B cell (primary cell): ENCODE measurements at regions not wholly inside any gene's neighbourhood (a gene's known extent, or its start where the extent isn't known, plus 50 kb on each side); places are given as distances from the start of the nearest gene placed in this dataset.

Experiments used
- ATAC-seq: fragments of 200-7000 bp; cut with Tn5 transposase; one replicate; pipeline ENCODE4 v1.10.0; 2021; ENCODE audit warnings: low read depth, mild to moderate bottlenecking, moderate number of reproducible peaks, moderate library complexity
- CTCF ChIA-PET: fragments of 350-600 bp; sonication (Branson Sonifier 250); formaldehyde crosslinking; loops from one replicate; lab custom pipeline; 2021; ENCODE audit warnings: antibody characterized with exemption, inconsistent platforms; lab: Charles Lee
- POLR2A ChIA-PET: fragments of 350-600 bp; sonication (Branson Sonifier 250); formaldehyde crosslinking; loops from one replicate; lab custom pipeline; 2021; ENCODE audit warnings: antibody characterized with exemption; lab: Charles Lee
- DNase-seq: peaks from one replicate; pipeline ENCODE4 v3.0.0; 2013
- H2AFZ ChIP-seq: 2 replicates; pipeline ENCODE4 v1.6.1; 2012; ENCODE audit warnings: mild to moderate bottlenecking, low read depth, low read length; ENCODE audit not compliant: insufficient read depth, poor library complexity, severe bottlenecking
- H3K27ac ChIP-seq, 2 donors: 1 replicate in 1 of 2; 2 replicates in 1 of 2; pipeline ENCODE4 v1.5.1; 2012 to 2013; ENCODE audit warnings: low read length in 2 of 2, mild to moderate bottlenecking in 2 of 2, moderate library complexity in 1 of 2
- H3K27me3 ChIP-seq, 4 experiments: fragments of 200-600 bp in 1 of 4; sonication (generic) in 1 of 4; replicated peaks in 1 of 4; 1 replicate in 2 of 4; 2 replicates in 2 of 4; pipeline versions ENCODE4 v1.6.1 to v1.7.0; 2013 to 2016; ENCODE audit warnings: low read length in 3 of 4, mild to moderate bottlenecking in 2 of 4, mixed read lengths in 1 of 4, moderate library complexity in 1 of 4; ENCODE audit not compliant: insufficient read depth in 4 of 4, control insufficient read depth in 3 of 4; ENCODE audit errors: control extremely low read depth in 1 of 4
- H3K36me3 ChIP-seq, 2 experiments: replicated peaks in 1 of 2; 1 replicate in 1 of 2; 2 replicates in 1 of 2; pipeline versions ENCODE4 v1.6.1 to v1.7.1; 2013; ENCODE audit warnings: low read length in 1 of 2; ENCODE audit not compliant: insufficient read depth in 2 of 2, control insufficient read depth in 1 of 2; ENCODE audit errors: control extremely low read depth in 1 of 2, extremely low read depth in 1 of 2
- H3K4me1 ChIP-seq, 2 donors: fragments of 200-600 bp in 1 of 2; sonication (generic) in 1 of 2; 1 replicate in 1 of 2; 2 replicates in 1 of 2; pipeline versions ENCODE4 v1.5.1 to v1.6.1; 2013 to 2017; ENCODE audit warnings: low read length in 2 of 2; ENCODE audit not compliant: control insufficient read depth in 2 of 2, insufficient read depth in 2 of 2
- H3K4me2 ChIP-seq: replicated peaks from 2 replicates; pipeline ENCODE3; 2012; ENCODE audit warnings: mild to moderate bottlenecking, low read depth, low read length; ENCODE audit not compliant: poor library complexity, severe bottlenecking
- H3K4me3 ChIP-seq, 5 experiments: fragments of 200-600 bp in 1 of 5; sonication (generic) in 1 of 5; 1 replicate in 3 of 5; 2 replicates in 2 of 5; pipeline versions ENCODE4 v1.5.1 to v1.7.0; 2011 to 2016; ENCODE audit warnings: low read length in 4 of 5, mild to moderate bottlenecking in 4 of 5, low read depth in 2 of 5, control low read depth in 1 of 5, moderate library complexity in 1 of 5; ENCODE audit not compliant: insufficient read depth in 1 of 5; ENCODE audit errors: control extremely low read depth in 1 of 5, extremely low read depth in 1 of 5
- H3K79me2 ChIP-seq: fragments of 200-600 bp; sonication (generic); one replicate; pipeline ENCODE4 v1.6.0; 2016; ENCODE audit warnings: low read length; ENCODE audit not compliant: control insufficient read depth, insufficient read depth
- H3K9ac ChIP-seq: fragments of 200-600 bp; sonication (generic); 2 replicates; pipeline ENCODE4 v1.6.1; 2017; ENCODE audit warnings: mild to moderate bottlenecking, low read length, moderate library complexity
- H3K9me3 ChIP-seq, 3 donors: one replicate each; pipeline versions ENCODE4 v1.6.1 to v1.7.1; 2013; ENCODE audit warnings: low read length in 2 of 3; ENCODE audit not compliant: control insufficient read depth in 2 of 3, insufficient read depth in 1 of 3; ENCODE audit errors: control extremely low read depth in 1 of 3
- H4K20me1 ChIP-seq: 2 replicates; pipeline ENCODE4 v1.6.0; 2012; ENCODE audit warnings: mild to moderate bottlenecking, low read length; ENCODE audit not compliant: insufficient read depth, control insufficient read depth, poor library complexity, severe bottlenecking
- H3K27ac Mint-ChIP-seq: one replicate; pipeline ENCODE4 v1.8.0; 2021; ENCODE audit warnings: mixed read lengths
- H3K27me3 Mint-ChIP-seq: one replicate; pipeline ENCODE4 v1.8.0; 2021; ENCODE audit warnings: mixed read lengths
- H3K4me1 Mint-ChIP-seq: one replicate; pipeline ENCODE4 v1.8.0; 2021; ENCODE audit warnings: mixed read lengths
- H3K4me3 Mint-ChIP-seq: one replicate; pipeline ENCODE4 v1.8.0; 2021; ENCODE audit warnings: mixed read lengths
- H3K9me3 Mint-ChIP-seq: one replicate; pipeline ENCODE4 v1.8.0; 2022; ENCODE audit warnings: mixed read lengths; ENCODE audit not compliant: insufficient read depth
- CTCF ChIP-seq: fragments of 200-600 bp; IDR thresholded peaks from one replicate; pipeline ENCODE4 v1.8.0; 2022; ENCODE audit warnings: antibody characterized with exemption, mild to moderate bottlenecking
- EZH2 ChIP-seq: IDR thresholded peaks from 2 replicates; pipeline ENCODE4 v1.6.1; 2012; ENCODE audit warnings: borderline replicate concordance, low read depth, mild to moderate bottlenecking, moderate library complexity, low read length; ENCODE audit not compliant: insufficient read depth, poor library complexity, severe bottlenecking
- WGBS: methylation state at CpG from one replicate; pipeline ENCODE4 v1.1.5; 2013; ENCODE audit warnings: missing lambda C conversion rate; ENCODE audit not compliant: insufficient coverage; 5-methylcytosine and 5-hydroxymethylcytosine counted together
- intact Hi-C: fragments of 100-400 bp; cut with micrococcal nuclease; formaldehyde crosslinking; loops from one replicate; pipeline ENCODE4 v1.10.0; 2022

GRCh38 chr15:95444860-95445259 is 885.6 kb upstream of the NR2F2 start:
- no peak for ATAC-seq
- no peaks in the 10 kb centered on the region for H3K27me3 ChIP-seq
- POLR2A ChIA-PET = no interaction called here
- H3K4me3 ChIP-seq = no peak overlapping the region
- Mint-ChIP-seq H3K27ac (no peak overlapping the region), H3K4me1 (no peaks in the 10 kb centered on the region), H3K9me3 (peaks cover 2% of the 10 kb centered on the region), H3K4me3 (no peak overlapping the region), H3K27me3 (no peaks in the 10 kb centered on the region)
- WGBS = no CpG with 5 or more reads among the region's 4 CpGs
- TF ChIP-seq EZH2 = no peak
- no peak for TF ChIP-seq CTCF
- no peaks in the 10 kb centered on the region for H3K79me2 ChIP-seq
- no peaks in the 10 kb centered on the region for H4K20me1 ChIP-seq
- CTCF ChIA-PET = no interaction called here
- intact Hi-C loops = no loop called here
- H3K9me3 ChIP-seq = no peaks in the 10 kb centered on the region
- DNase-seq = no peak
- no peaks in the 10 kb centered on the region for H3K36me3 ChIP-seq
- no peak overlapping the region for H3K9ac ChIP-seq
- no peak overlapping the region for H3K4me2 ChIP-seq
- no peaks in the 10 kb centered on the region for H3K4me1 ChIP-seq
- H3K27ac ChIP-seq = no peak overlapping the region
- H2AFZ ChIP-seq = no peak overlapping the region

- no peaks in the 10 kb centered on the region for H3K36me3 ChIP-seq
- no CpG with 5 or more reads among the region's 2 CpGs for WGBS
- H3K9ac ChIP-seq = no peak overlapping the region
- H3K27ac ChIP-seq = no peak overlapping the region
- H3K4me3 Mint-ChIP-seq = no peak overlapping the region
- CTCF ChIA-PET = no interaction called here
- no peaks in the 10 kb centered on the region for H3K4me1 Mint-ChIP-seq
- H3K4me1 ChIP-seq = no peaks in the 10 kb centered on the region
- no peak for ATAC-seq
- no peak overlapping the region for H2AFZ ChIP-seq
- H3K27ac Mint-ChIP-seq = no peak overlapping the region
- peaks cover 2% of the 10 kb centered on the region for H3K9me3 Mint-ChIP-seq
- TF ChIP-seq EZH2 = no peak
- no peak for TF ChIP-seq CTCF
- H3K9me3 ChIP-seq = no peaks in the 10 kb centered on the region
- no peaks in the 10 kb centered on the region for H3K27me3 ChIP-seq
- DNase-seq = no peak
- POLR2A ChIA-PET = no interaction called here
- H3K27me3 Mint-ChIP-seq = no peaks in the 10 kb centered on the region
- H3K4me3 ChIP-seq = no peak overlapping the region
- H4K20me1 ChIP-seq = no peaks in the 10 kb centered on the region
- H3K79me2 ChIP-seq = no peaks in the 10 kb centered on the region
- intact Hi-C loops = no loop called here
- H3K4me2 ChIP-seq = no peak overlapping the region
Observed at GRCh38 chr15:95446854-95447253, 883.6 kb upstream of the NR2F2 start.
